PFSK-1 (cell line): ENCODE measurements at regions not wholly inside any gene's neighbourhood (a gene's known extent, or its start where the extent isn't known, plus 50 kb on each side); places are given as distances from the start of the nearest gene placed in this dataset.

Experiments
- FOXP2 ChIP-seq: optimal IDR thresholded peaks from 2 replicates; pipeline ENCODE3; 2011; ENCODE audit warnings: borderline replicate concordance, control low read depth, inconsistent platforms; ENCODE audit not compliant: insufficient read depth; ENCODE audit errors: extremely low read length, extremely low read depth
- POLR2AphosphoS5 ChIP-seq: IDR thresholded peaks from 2 replicates; pipeline ENCODE4 v1.6.1; 2012; ENCODE audit warnings: low read depth, mild to moderate bottlenecking, control low read depth, low read length, moderate library complexity
- SIN3A ChIP-seq: IDR thresholded peaks from 2 replicates; pipeline ENCODE4 v1.6.1; 2012; ENCODE audit warnings: mild to moderate bottlenecking, low read length, moderate library complexity, borderline replicate concordance; ENCODE audit not compliant: insufficient read depth
- TAF1 ChIP-seq: IDR thresholded peaks from 2 replicates; pipeline ENCODE4 v1.6.1; 2012; ENCODE audit warnings: low read length, control low read depth, borderline replicate concordance; ENCODE audit not compliant: insufficient read depth
- TF ChIP-seq, protein P1 (sequence below), 2 experiments: IDR thresholded peaks; 2 replicates each; pipeline versions ENCODE4 v1.6.1 to v1.8.0; 2011 to 2012; ENCODE audit warnings: low read depth in 2 of 2, low read length in 2 of 2, control low read depth in 1 of 2, inconsistent platforms in 1 of 2, mild to moderate bottlenecking in 1 of 2, moderate library complexity in 1 of 2; ENCODE audit not compliant: insufficient read depth in 1 of 2

DNA sequence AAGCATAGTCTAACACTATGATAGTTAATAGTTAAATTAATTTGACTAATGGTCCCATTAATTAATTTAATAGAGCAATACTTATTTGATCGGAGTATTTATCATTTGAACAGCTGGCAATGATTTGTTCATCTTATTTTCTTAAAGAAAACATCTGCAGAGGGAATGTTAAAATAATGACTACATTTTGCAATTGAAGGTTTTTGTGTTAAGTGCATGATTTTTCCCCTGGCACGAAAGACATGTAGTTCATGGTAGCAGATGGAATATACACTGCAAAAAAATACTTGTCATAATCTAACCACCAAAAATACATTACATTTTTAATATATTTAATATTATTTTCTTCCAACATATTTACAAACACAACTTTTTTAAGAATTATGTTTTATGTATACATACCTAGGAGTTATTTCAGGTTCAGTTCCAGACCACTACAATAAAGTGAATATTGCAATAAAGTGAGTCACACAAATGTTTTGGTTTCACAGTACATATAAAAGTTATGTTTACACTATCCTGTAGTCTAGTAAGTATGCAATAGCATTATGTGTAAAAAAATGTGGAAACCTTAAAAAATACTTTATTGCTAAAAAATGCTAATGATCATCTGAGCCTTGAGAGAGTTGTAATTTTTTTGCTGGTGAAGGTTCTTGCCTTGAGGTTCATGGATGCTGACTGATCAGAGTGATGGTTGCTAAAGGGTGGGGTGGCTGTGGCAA, 292.6 kb upstream of the DAB2 start:
- no peak for TF ChIP-seq POLR2AphosphoS5
- TF ChIP-seq SIN3A: no peak
- no peak for TF ChIP-seq TAF1
- no peak for TF ChIP-seq FOXP2
- TF ChIP-seq, protein P1, sequence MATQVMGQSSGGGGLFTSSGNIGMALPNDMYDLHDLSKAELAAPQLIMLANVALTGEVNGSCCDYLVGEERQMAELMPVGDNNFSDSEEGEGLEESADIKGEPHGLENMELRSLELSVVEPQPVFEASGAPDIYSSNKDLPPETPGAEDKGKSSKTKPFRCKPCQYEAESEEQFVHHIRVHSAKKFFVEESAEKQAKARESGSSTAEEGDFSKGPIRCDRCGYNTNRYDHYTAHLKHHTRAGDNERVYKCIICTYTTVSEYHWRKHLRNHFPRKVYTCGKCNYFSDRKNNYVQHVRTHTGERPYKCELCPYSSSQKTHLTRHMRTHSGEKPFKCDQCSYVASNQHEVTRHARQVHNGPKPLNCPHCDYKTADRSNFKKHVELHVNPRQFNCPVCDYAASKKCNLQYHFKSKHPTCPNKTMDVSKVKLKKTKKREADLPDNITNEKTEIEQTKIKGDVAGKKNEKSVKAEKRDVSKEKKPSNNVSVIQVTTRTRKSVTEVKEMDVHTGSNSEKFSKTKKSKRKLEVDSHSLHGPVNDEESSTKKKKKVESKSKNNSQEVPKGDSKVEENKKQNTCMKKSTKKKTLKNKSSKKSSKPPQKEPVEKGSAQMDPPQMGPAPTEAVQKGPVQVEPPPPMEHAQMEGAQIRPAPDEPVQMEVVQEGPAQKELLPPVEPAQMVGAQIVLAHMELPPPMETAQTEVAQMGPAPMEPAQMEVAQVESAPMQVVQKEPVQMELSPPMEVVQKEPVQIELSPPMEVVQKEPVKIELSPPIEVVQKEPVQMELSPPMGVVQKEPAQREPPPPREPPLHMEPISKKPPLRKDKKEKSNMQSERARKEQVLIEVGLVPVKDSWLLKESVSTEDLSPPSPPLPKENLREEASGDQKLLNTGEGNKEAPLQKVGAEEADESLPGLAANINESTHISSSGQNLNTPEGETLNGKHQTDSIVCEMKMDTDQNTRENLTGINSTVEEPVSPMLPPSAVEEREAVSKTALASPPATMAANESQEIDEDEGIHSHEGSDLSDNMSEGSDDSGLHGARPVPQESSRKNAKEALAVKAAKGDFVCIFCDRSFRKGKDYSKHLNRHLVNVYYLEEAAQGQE (IDR thresholded peaks at IDR 0.05; ENCODE audit: insufficient read depth in 1 of 2, low read depth in 2 of 2, low read length in 2 of 2): no peak

DNA sequence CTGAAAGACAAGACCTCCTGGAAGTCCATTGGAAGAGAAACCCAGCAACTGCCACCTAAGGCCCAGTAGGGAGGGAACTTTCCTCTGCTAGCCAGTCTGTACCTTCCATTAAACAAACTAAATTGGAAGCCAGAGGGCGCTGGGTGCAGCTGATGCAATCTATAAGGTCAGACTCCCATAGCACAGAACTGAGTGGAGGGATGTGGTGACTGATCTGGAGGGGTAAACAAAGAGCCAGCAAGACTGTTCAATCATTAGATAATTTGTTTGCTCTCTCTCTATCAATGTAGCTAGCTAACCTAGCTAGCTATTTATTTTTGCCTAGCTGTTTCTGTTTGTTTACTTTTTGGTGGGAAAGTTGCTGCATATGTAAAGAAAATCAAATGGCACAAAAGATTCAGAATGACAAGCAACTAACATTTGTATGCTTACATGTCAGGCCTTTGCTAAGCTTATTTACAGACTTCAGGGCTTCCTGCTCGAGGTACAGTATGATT, 291.8 kb upstream of the DAB2 start:
- TF ChIP-seq FOXP2 (no peak), SIN3A (no peak), POLR2AphosphoS5 (no peak), TAF1 (no peak)
- TF ChIP-seq, protein P1 (IDR thresholded peaks at IDR 0.05; ENCODE audit: insufficient read depth in 1 of 2, low read depth in 2 of 2, low read length in 2 of 2): no peak

DNA sequence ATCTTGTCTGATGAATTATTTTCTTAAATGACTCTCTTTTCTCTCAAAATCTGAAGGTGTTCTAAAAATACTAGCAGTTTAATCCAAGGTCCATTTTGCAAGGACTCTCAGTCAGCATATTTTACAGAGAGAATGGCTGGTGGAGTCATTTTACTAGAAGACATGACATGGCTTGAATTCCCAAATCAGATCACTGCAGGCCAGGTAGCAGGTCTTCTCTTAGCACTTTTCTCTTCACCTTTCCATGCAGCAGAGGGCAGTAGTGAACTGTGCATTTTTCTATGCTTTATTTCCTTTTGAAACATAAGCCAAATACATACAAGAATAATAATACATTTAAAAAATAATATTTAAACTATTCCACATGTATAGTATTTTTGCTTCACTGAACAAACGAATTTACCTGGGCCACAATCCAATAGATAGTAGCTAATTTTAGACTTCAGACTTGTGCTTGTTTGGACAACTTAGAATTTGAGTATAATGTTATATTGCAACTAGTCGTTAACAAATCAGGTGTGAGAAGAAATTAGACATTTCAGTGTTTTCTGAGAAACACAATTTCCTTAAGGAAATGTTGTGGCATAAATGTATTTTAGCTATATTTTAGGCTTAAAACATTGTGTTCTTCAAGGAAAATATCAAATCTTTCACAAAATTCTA, 289.4 kb upstream of the DAB2 start:
- TF ChIP-seq TAF1 (no peak), POLR2AphosphoS5 (no peak), FOXP2 (no peak), SIN3A (no peak)
- TF ChIP-seq, protein P1 (IDR thresholded peaks at IDR 0.05; ENCODE audit: insufficient read depth in 1 of 2, low read depth in 2 of 2, low read length in 2 of 2): no peak

DNA sequence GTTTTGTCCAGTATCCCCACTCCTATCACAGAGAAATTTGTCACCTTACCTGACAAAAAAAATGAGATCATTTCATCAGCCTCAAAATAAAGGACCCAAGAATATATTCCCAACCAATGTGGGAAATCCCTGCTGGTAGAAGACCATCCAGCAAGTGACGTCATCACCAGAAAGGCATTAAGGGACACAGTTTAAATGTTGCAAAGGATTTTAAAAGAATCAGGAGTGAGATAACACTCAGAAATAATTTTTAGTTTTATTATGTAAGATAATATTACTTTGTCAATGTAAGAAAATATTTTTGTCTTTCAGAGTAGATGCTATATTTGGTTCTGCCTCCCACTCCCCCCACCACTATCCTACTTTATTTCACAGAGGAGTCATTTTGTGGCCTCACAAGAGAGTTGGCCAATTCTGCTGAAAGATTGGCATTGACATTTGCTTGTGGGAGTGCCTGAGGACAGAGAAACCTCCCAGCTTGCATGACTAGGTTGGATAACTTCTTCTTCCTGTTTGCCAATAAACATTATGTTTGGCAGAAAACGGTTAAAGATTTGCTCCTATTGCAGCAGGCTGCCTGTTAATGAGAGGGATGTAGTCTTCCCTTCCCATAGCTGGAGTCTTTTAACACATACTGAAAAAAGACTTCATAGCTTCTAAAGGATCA, 288.6 kb upstream of the DAB2 start:
- TF ChIP-seq TAF1 (no peak), SIN3A (no peak), FOXP2 (no peak), POLR2AphosphoS5 (no peak)
- TF ChIP-seq, protein P1 (IDR thresholded peaks at IDR 0.05; ENCODE audit: insufficient read depth in 1 of 2, low read depth in 2 of 2, low read length in 2 of 2): no peak
